GM18517 (cell line): ENCODE measurements at regions not wholly inside any gene's neighbourhood (a gene's known extent, or its start where the extent isn't known, plus 50 kb on each side); places are given as distances from the start of the nearest gene placed in this dataset.
"Not testable (repeated sequence)": the region's sequence is repeated elsewhere in the genome, so short reads cannot be mapped to it uniquely, and the experiment has no call there.

Experiments
- ATAC-seq: cut with Tn5 transposase; IDR thresholded peaks from one replicate; pipeline ENCODE4 v1.9.1; 2021; ENCODE audit warnings: mild to moderate bottlenecking, moderate library complexity; ENCODE audit not compliant: unreplicated experiment

GRCh38 chr1:220942278-220942677 is 63.0 kb downstream of the HLX start:
- no peak for ATAC-seq

GRCh38 chr1:220942914-220943313 is 63.7 kb downstream of the HLX start:
- not testable (repeated sequence) for ATAC-seq

GRCh38 chr1:220943319-220943996 is 64.2 kb downstream of the HLX start:
- no peak for ATAC-seq

GRCh38 chr1:220950576-220950975 is 71.3 kb downstream of the HLX start:
- ATAC-seq, result no peak

GRCh38 chr1:220952961-220953643 is 73.9 kb downstream of the HLX start:
- ATAC-seq, result no peak

- no peak for ATAC-seq
Observed at GRCh38 chr1:220954321-220955075, 75.3 kb downstream of the HLX start.

GRCh38 chr1:220955116-220955515 is 75.9 kb downstream of the HLX start:
- ATAC-seq, result no peak

GRCh38 chr1:220956501-220957232 is 77.4 kb downstream of the HLX start:
- no peak for ATAC-seq

GRCh38 chr1:220957233-220957605 is 78.0 kb downstream of the HLX start:
- no peak for ATAC-seq

- no peak for ATAC-seq
Observed at GRCh38 chr1:220958234-220958633, 79.0 kb downstream of the HLX start.

GRCh38 chr1:220962031-220962751 is 82.9 kb downstream of the HLX start:
- ATAC-seq, result no peak

GRCh38 chr1:220966041-220966440 is 86.8 kb downstream of the HLX start:
- no peak for ATAC-seq

GRCh38 chr1:220966473-220966872 is 87.2 kb downstream of the HLX start:
- ATAC-seq, result no peak

GRCh38 chr1:220966881-220967611 is 87.8 kb downstream of the HLX start:
- no peak for ATAC-seq

GRCh38 chr1:220967911-220968310 is 88.7 kb downstream of the HLX start:
- ATAC-seq, result no peak

- not testable (repeated sequence) for ATAC-seq
Observed at GRCh38 chr1:220969281-220969680, 90.0 kb downstream of the HLX start.

GRCh38 chr1:220970311-220970710 is 91.1 kb downstream of the HLX start:
- no peak for ATAC-seq

- ATAC-seq, result no peak
Observed at GRCh38 chr1:220971221-220971620, 92.0 kb downstream of the HLX start.

GRCh38 chr1:220974431-220974830 is 95.2 kb downstream of the HLX start:
- no peak for ATAC-seq

- no peak for ATAC-seq
Observed at GRCh38 chr1:220976390-220976789, 97.1 kb downstream of the HLX start.
